ENCODE measurements at regions not wholly inside any gene's neighbourhood (a gene's known extent, or its start where the extent isn't known, plus 50 kb on each side); places are given as distances from the start of the nearest gene placed in this dataset.

- Histone ChIP-seq H3K27ac (ENCODE audit: low read length) (no peak overlapping the region), H3K36me3 (ENCODE audit: insufficient read depth, low read depth, low read length) (no peaks in the 10 kb centered on the region), H3K27me3 (ENCODE audit: insufficient read depth, low read length) (no peaks in the 10 kb centered on the region), H3K9ac (ENCODE audit: low read depth, low read length) (no peak overlapping the region), H3K4me3 (ENCODE audit: low read length) (no peak overlapping the region), H3K9me3 (ENCODE audit: insufficient read depth, low read depth, low read length) (no peaks in the 10 kb centered on the region), H3K4me1 (ENCODE audit: insufficient read depth, low read length) (peaks cover 24% of the 10 kb centered on the region)
These were observed 218.7 kb downstream of the HNMT start for GRCh38 chr2:138182937-138183312.

GRCh38 chr2:138183705-138184104, 219.4 kb downstream of the HNMT start:
- no peaks in the 10 kb centered on the region for H3K27me3 ChIP-seq (ENCODE audit: insufficient read depth, low read length)
- H3K9ac ChIP-seq (ENCODE audit: low read depth, low read length), result no peak overlapping the region
- H3K27ac ChIP-seq (ENCODE audit: low read length), result no peak overlapping the region
- peaks cover 24% of the 10 kb centered on the region for H3K4me1 ChIP-seq (ENCODE audit: insufficient read depth, low read length)
- H3K36me3 ChIP-seq (ENCODE audit: insufficient read depth, low read depth, low read length), result no peaks in the 10 kb centered on the region
- H3K9me3 ChIP-seq (ENCODE audit: insufficient read depth, low read depth, low read length), result no peaks in the 10 kb centered on the region
- no peak overlapping the region for H3K4me3 ChIP-seq (ENCODE audit: low read length)

- no peaks in the 10 kb centered on the region for H3K36me3 ChIP-seq (ENCODE audit: insufficient read depth, low read depth, low read length)
- H3K27ac ChIP-seq (ENCODE audit: low read length), result no peak overlapping the region
- no peak overlapping the region for H3K9ac ChIP-seq (ENCODE audit: low read depth, low read length)
- no peaks in the 10 kb centered on the region for H3K9me3 ChIP-seq (ENCODE audit: insufficient read depth, low read depth, low read length)
- H3K4me1 ChIP-seq (ENCODE audit: insufficient read depth, low read length), result peaks cover 24% of the 10 kb centered on the region
- no peak overlapping the region for H3K4me3 ChIP-seq (ENCODE audit: low read length)
- no peaks in the 10 kb centered on the region for H3K27me3 ChIP-seq (ENCODE audit: insufficient read depth, low read length)
These were observed 220.2 kb downstream of the HNMT start for GRCh38 chr2:138184428-138184827.

GRCh38 chr2:138185827-138186226, 221.6 kb downstream of the HNMT start:
- Histone ChIP-seq H3K9ac (ENCODE audit: low read depth, low read length) (no peak overlapping the region), H3K27ac (ENCODE audit: low read length) (no peak overlapping the region), H3K4me3 (ENCODE audit: low read length) (no peak overlapping the region), H3K9me3 (ENCODE audit: insufficient read depth, low read depth, low read length) (no peaks in the 10 kb centered on the region), H3K36me3 (ENCODE audit: insufficient read depth, low read depth, low read length) (no peaks in the 10 kb centered on the region), H3K27me3 (ENCODE audit: insufficient read depth, low read length) (no peaks in the 10 kb centered on the region), H3K4me1 (ENCODE audit: insufficient read depth, low read length) (peaks cover 23% of the 10 kb centered on the region)

- Histone ChIP-seq H3K4me3 (ENCODE audit: low read length) (no peak overlapping the region), H3K9me3 (ENCODE audit: insufficient read depth, low read depth, low read length) (no peaks in the 10 kb centered on the region), H3K27me3 (ENCODE audit: insufficient read depth, low read length) (no peaks in the 10 kb centered on the region)
These were observed 222.9 kb downstream of the HNMT start for GRCh38 chr2:138187221-138187620.

GRCh38 chr2:138190999-138191398, 226.7 kb downstream of the HNMT start:
- Histone ChIP-seq H3K4me3 (ENCODE audit: low read length) (no peak overlapping the region), H3K27ac (ENCODE audit: low read length) (no peak overlapping the region), H3K4me1 (ENCODE audit: insufficient read depth, low read length) (peaks cover 1% of the 10 kb centered on the region; the same call in 1 of the 2 replicates), H3K27me3 (ENCODE audit: insufficient read depth, low read length) (no peaks in the 10 kb centered on the region), H3K36me3 (ENCODE audit: insufficient read depth, low read depth, low read length) (no peaks in the 10 kb centered on the region), H3K9me3 (ENCODE audit: insufficient read depth, low read depth, low read length) (no peaks in the 10 kb centered on the region), H3K9ac (ENCODE audit: low read depth, low read length) (no peak overlapping the region)

More at GRCh38 chr2:138187221-138187620, 222.9 kb downstream of the HNMT start:
- Histone ChIP-seq H3K4me1 (ENCODE audit: insufficient read depth, low read length) (peaks cover 16% of the 10 kb centered on the region; the same call in 1 of the 2 replicates), H3K9ac (ENCODE audit: low read depth, low read length) (no peak overlapping the region), H3K36me3 (ENCODE audit: insufficient read depth, low read depth, low read length) (no peaks in the 10 kb centered on the region), H3K27ac (ENCODE audit: low read length) (no peak overlapping the region)

GRCh38 chr2:138193416-138194213, 229.3 kb downstream of the HNMT start:
- no peaks in the 10 kb centered on the region; the same call in 1 of the 2 replicates for H3K4me1 ChIP-seq (ENCODE audit: insufficient read depth, low read length)
- no peak overlapping the region for H3K4me3 ChIP-seq (ENCODE audit: low read length)
- no peak overlapping the region for H3K9ac ChIP-seq (ENCODE audit: low read depth, low read length)
- no peak overlapping the region for H3K27ac ChIP-seq (ENCODE audit: low read length)
- no peaks in the 10 kb centered on the region for H3K36me3 ChIP-seq (ENCODE audit: insufficient read depth, low read depth, low read length)
- no peaks in the 10 kb centered on the region for H3K9me3 ChIP-seq (ENCODE audit: insufficient read depth, low read depth, low read length)
- no peaks in the 10 kb centered on the region for H3K27me3 ChIP-seq (ENCODE audit: insufficient read depth, low read length)

GRCh38 chr2:138201286-138201685, 237.0 kb downstream of the HNMT start:
- Histone ChIP-seq H3K27ac (ENCODE audit: low read length) (no peak overlapping the region), H3K27me3 (ENCODE audit: insufficient read depth, low read length) (no peaks in the 10 kb centered on the region), H3K9ac (ENCODE audit: low read depth, low read length) (no peak overlapping the region), H3K36me3 (ENCODE audit: insufficient read depth, low read depth, low read length) (no peaks in the 10 kb centered on the region), H3K4me3 (ENCODE audit: low read length) (no peak overlapping the region), H3K9me3 (ENCODE audit: insufficient read depth, low read depth, low read length) (no peaks in the 10 kb centered on the region), H3K4me1 (ENCODE audit: insufficient read depth, low read length) (no peaks in the 10 kb centered on the region)

- no peaks in the 10 kb centered on the region for H3K9me3 ChIP-seq (ENCODE audit: insufficient read depth, low read depth, low read length)
- no peak overlapping the region for H3K4me3 ChIP-seq (ENCODE audit: low read length)
- H3K4me1 ChIP-seq (ENCODE audit: insufficient read depth, low read length), result no peaks in the 10 kb centered on the region
- no peak overlapping the region for H3K9ac ChIP-seq (ENCODE audit: low read depth, low read length)
- no peaks in the 10 kb centered on the region for H3K36me3 ChIP-seq (ENCODE audit: insufficient read depth, low read depth, low read length)
- H3K27me3 ChIP-seq (ENCODE audit: insufficient read depth, low read length), result no peaks in the 10 kb centered on the region
- no peak overlapping the region for H3K27ac ChIP-seq (ENCODE audit: low read length)
These were observed 238.5 kb downstream of the HNMT start for GRCh38 chr2:138202762-138203161.

- H3K27me3 ChIP-seq (ENCODE audit: insufficient read depth, low read length), result no peaks in the 10 kb centered on the region
- no peak overlapping the region for H3K27ac ChIP-seq (ENCODE audit: low read length)
- H3K4me1 ChIP-seq (ENCODE audit: insufficient read depth, low read length), result no peaks in the 10 kb centered on the region
- H3K9me3 ChIP-seq (ENCODE audit: insufficient read depth, low read depth, low read length), result no peaks in the 10 kb centered on the region
- no peaks in the 10 kb centered on the region for H3K36me3 ChIP-seq (ENCODE audit: insufficient read depth, low read depth, low read length)
- no peak overlapping the region for H3K9ac ChIP-seq (ENCODE audit: low read depth, low read length)
- H3K4me3 ChIP-seq (ENCODE audit: low read length), result no peak overlapping the region
These were observed 241.0 kb downstream of the HNMT start for GRCh38 chr2:138205281-138205680.

- Histone ChIP-seq H3K4me3 (ENCODE audit: low read length) (no peak overlapping the region), H3K27me3 (ENCODE audit: insufficient read depth, low read length) (no peaks in the 10 kb centered on the region), H3K9me3 (ENCODE audit: insufficient read depth, low read depth, low read length) (no peaks in the 10 kb centered on the region), H3K27ac (ENCODE audit: low read length) (no peak overlapping the region), H3K9ac (ENCODE audit: low read depth, low read length) (no peak overlapping the region), H3K36me3 (ENCODE audit: insufficient read depth, low read depth, low read length) (no peaks in the 10 kb centered on the region), H3K4me1 (ENCODE audit: insufficient read depth, low read length) (no peaks in the 10 kb centered on the region)
These were observed 243.0 kb downstream of the HNMT start for GRCh38 chr2:138207074-138207930.

GRCh38 chr2:138209009-138209408, 244.7 kb downstream of the HNMT start:
- Histone ChIP-seq H3K4me3 (ENCODE audit: low read length) (no peak overlapping the region), H3K27ac (ENCODE audit: low read length) (no peak overlapping the region), H3K9me3 (ENCODE audit: insufficient read depth, low read depth, low read length) (no peaks in the 10 kb centered on the region), H3K27me3 (ENCODE audit: insufficient read depth, low read length) (no peaks in the 10 kb centered on the region), H3K9ac (ENCODE audit: low read depth, low read length) (no peak overlapping the region), H3K4me1 (ENCODE audit: insufficient read depth, low read length) (no peaks in the 10 kb centered on the region), H3K36me3 (ENCODE audit: insufficient read depth, low read depth, low read length) (no peaks in the 10 kb centered on the region)
